ENCODE measurements at regions not wholly inside any gene's neighbourhood (a gene's known extent, or its start where the extent isn't known, plus 50 kb on each side); places are given as distances from the start of the nearest gene placed in this dataset.

DNA sequence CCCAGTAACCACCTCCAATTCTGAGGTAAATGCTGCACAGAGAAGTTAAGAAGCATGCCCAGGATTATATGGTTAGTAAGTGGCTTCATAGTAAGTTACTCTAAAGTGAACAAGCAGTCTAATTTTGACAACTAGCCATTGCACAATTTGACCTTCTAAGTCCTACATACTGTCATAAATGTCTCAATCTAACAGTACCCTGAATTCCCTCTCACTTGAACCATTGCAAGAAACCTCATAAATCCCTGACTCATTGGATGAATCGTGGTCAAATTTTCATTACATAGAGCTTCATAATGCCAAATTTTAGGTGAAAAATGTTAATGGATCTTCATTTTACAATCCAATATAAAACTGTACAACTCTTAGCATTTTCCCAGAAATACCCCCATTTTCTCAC lies 217.3 kb upstream of the GRIA4 start:
- no peak for TF ChIP-seq GATA2 (IDR thresholded peaks at IDR 0.05; ENCODE audit: low read depth, low read length)
- TF ChIP-seq GATA3 (IDR thresholded peaks at IDR 0.05; ENCODE audit: low read depth, low read length): no peak

- TF ChIP-seq GATA3 (IDR thresholded peaks at IDR 0.05; ENCODE audit: low read depth, low read length) (no peak), GATA2 (IDR thresholded peaks at IDR 0.05; ENCODE audit: low read depth, low read length) (no peak)
Measured at GRCh38 chr11:105389952-105390351, 219.9 kb upstream of the GRIA4 start.

GRCh38 chr11:105388006-105388405 lies 221.9 kb upstream of the GRIA4 start:
- TF ChIP-seq GATA3 (IDR thresholded peaks at IDR 0.05; ENCODE audit: low read depth, low read length) (no peak), GATA2 (IDR thresholded peaks at IDR 0.05; ENCODE audit: low read depth, low read length) (no peak)

DNA sequence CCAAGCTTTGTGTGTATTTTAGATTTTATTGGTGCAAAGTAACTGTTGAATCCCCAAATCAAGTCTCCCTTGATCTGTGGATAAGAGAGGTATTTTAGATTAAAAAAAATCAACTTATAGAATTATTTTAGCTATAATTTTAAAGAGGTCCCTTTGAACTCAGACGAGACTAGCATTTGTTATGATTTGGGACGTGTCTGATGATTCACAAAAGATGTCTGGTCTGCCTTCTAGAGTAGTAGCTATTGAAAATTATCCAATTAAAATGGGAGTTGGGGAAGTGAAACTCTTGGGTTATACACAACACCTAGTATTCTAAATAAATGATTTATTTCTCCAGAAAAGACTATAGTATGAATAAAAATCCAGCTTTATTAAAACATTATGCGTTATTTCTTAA lies 227.9 kb upstream of the GRIA4 start:
- TF ChIP-seq GATA2 (IDR thresholded peaks at IDR 0.05; ENCODE audit: low read depth, low read length) (no peak), GATA3 (IDR thresholded peaks at IDR 0.05; ENCODE audit: low read depth, low read length) (no peak)

DNA sequence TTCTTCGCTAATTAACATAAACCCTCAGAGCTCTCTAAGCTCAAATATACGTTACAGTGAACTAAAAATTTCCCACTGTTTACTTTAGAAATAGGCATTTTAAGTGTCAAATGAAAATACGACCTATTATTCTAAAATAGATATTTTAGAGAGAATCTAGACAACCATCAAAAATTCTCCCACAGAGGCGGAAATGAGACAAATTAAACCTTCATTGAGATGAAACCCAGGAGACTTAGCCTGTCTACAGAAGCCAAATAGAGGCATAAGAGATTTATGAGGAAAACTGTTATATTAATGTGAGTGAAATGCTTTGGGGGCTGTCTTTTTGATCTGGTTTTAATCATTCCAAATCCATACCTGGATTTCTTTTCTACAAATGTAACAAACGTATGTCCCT lies 232.0 kb upstream of the GRIA4 start:
- TF ChIP-seq GATA3 (IDR thresholded peaks at IDR 0.05; ENCODE audit: low read depth, low read length) (no peak), GATA2 (IDR thresholded peaks at IDR 0.05; ENCODE audit: low read depth, low read length) (no peak)

- TF ChIP-seq GATA2 (IDR thresholded peaks at IDR 0.05; ENCODE audit: low read depth, low read length) (no peak), GATA3 (IDR thresholded peaks at IDR 0.05; ENCODE audit: low read depth, low read length) (no peak)
Measured at GRCh38 chr11:105372206-105372605, 232.6 kb upstream of the CARD18 start.

GRCh38 chr11:105371311-105371710 lies 231.7 kb upstream of the CARD18 start:
- no peak for TF ChIP-seq GATA3 (IDR thresholded peaks at IDR 0.05; ENCODE audit: low read depth, low read length)
- no peak for TF ChIP-seq GATA2 (IDR thresholded peaks at IDR 0.05; ENCODE audit: low read depth, low read length)

- TF ChIP-seq GATA3 (IDR thresholded peaks at IDR 0.05; ENCODE audit: low read depth, low read length) (no peak), GATA2 (IDR thresholded peaks at IDR 0.05; ENCODE audit: low read depth, low read length) (no peak)
Measured at GRCh38 chr11:105368711-105369110, 229.1 kb upstream of the CARD18 start.

DNA sequence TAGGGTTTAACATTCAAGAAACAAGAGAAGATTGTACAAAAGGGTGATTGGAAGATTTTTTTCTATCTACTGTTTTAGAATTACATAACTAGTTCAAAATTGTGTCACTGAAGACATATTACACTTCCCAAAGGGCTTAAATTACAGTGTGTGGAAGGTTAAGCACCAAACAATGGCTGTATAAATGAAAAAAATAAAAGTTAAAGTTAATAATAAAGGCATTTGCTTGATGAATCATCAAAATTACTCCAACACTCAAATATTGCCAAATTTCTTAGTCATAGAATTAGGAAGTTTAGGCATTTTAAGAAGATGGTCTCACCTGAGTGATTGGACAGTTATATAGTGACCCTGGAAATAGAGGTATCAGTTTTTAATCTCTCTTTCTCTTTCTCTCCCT lies 227.6 kb upstream of the CARD18 start:
- TF ChIP-seq GATA2 (IDR thresholded peaks at IDR 0.05; ENCODE audit: low read depth, low read length): no peak
- no peak for TF ChIP-seq GATA3 (IDR thresholded peaks at IDR 0.05; ENCODE audit: low read depth, low read length)

DNA sequence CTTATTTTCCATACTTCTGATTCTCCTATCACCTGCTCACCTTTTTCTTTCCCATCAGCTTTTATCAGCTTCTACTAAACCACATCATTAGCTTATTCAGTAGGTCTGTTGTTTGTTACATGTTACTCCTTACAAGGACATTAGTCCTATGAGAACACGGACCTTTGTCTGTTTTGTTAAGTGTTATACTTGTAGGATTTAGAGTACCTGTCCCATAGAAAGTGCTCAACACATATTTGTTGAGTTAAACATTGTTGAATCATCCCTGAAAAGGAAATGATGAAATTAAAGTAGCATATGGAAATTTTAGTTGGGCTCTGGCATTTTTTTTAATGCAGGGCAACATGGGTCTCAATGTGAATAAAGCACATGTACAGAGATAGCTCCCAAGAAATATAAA lies 222.1 kb upstream of the CARD18 start:
- TF ChIP-seq GATA2 (IDR thresholded peaks at IDR 0.05; ENCODE audit: low read depth, low read length): no peak

- no peak for TF ChIP-seq GATA3 (IDR thresholded peaks at IDR 0.05; ENCODE audit: low read depth, low read length)
- TF ChIP-seq GATA2 (IDR thresholded peaks at IDR 0.05; ENCODE audit: low read depth, low read length): no peak
Measured at GRCh38 chr11:105357764-105358163, 218.2 kb upstream of the CARD18 start.

DNA sequence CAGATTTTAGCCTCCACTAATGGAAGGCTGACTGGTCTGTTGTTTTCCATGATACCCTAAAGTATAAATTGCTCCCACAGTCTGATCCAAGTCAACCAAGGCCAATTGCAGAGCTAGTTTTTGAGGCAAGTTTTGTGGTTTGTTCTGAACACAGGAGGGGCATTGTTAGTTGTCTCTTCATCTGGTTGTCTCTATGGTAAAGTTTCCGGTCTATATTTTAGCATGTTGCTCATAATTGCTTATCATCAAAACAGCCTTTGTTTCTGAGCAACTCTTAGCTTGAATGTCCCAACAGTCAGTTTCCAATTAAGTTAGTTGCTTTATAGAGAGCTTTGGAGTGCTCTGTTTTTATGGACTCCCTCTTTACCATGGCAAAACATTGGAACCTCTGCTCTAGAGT lies 217.6 kb upstream of the CARD18 start:
- no peak for TF ChIP-seq GATA2 (IDR thresholded peaks at IDR 0.05; ENCODE audit: low read depth, low read length)
- no peak for TF ChIP-seq GATA3 (IDR thresholded peaks at IDR 0.05; ENCODE audit: low read depth, low read length)

DNA sequence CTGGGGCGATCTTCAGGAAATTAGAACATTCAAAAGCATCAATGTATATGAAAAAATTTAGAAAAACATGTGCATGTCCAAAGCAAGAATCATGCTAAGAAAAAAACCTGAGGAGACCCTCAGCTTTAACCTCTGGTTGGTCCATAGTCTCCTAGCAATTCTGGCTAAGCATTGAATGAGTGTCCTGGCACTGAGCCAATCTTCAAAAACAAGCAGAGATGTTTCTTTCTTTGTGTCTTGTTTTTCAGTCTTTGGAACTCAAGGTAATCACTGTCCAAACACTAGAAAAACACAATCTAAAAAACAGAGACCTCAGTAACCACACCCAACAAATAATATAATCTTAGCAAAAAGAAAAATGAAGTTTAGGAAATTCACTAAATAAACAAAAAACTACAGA lies 205.4 kb upstream of the CARD18 start:
- TF ChIP-seq GATA3 (IDR thresholded peaks at IDR 0.05; ENCODE audit: low read depth, low read length) (no peak), GATA2 (IDR thresholded peaks at IDR 0.05; ENCODE audit: low read depth, low read length) (no peak)

DNA sequence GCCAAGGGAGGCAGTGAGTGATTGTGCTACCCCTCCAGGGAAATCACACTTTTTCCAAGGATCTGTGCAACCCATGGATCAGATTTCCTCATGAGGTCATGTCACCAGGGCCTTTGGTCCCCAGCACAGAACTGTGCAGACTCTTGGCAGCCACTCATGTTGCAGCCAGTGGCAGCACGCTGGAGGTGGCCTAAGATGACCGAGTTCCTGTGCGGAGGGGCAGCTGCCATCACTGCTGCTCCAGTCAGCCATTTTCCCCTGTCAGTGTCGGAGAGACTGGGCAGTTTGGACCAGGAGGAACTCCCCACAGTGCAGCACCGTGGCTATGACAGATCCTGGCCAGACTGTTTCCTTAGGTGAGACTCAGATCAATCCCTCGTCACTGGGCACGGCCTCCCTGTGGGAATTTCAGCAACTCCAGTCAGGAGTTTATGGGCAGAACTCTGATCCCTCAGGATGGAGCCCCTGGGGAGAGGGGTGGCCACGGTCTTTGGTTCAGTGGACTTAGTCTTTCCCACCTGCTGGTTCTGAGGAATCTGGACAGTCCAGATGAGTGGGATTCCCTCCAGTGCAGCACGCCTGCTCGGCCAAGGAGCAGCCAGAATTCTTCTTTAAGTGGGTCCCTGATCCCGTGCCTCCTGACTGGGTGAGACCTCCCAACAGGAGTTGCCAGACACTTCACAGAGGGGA lies 194.6 kb upstream of the CARD18 start:
- TF ChIP-seq GATA3 (IDR thresholded peaks at IDR 0.05; ENCODE audit: low read depth, low read length): no peak
- no peak for TF ChIP-seq GATA2 (IDR thresholded peaks at IDR 0.05; ENCODE audit: low read depth, low read length)

DNA sequence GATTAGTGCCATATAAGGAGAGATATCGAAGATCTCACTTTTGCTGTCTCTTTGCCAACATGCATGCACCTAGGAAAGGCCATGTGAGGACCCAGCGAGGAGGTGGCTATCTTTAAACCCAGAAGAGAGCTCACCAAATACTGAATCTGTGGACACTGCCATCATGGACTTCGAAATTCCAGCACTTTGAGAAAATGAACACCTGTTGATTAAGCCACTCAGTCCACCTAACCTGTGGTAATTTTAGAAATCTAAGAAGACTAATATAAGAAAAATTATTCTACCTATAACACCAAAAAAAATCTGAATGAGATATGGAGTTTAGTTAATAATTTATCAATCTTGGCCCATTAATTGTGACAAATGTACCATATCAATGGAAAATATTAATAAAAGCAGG lies 193.6 kb upstream of the CARD18 start:
- no peak for TF ChIP-seq GATA2 (IDR thresholded peaks at IDR 0.05; ENCODE audit: low read depth, low read length)
- TF ChIP-seq GATA3 (IDR thresholded peaks at IDR 0.05; ENCODE audit: low read depth, low read length): no peak

DNA sequence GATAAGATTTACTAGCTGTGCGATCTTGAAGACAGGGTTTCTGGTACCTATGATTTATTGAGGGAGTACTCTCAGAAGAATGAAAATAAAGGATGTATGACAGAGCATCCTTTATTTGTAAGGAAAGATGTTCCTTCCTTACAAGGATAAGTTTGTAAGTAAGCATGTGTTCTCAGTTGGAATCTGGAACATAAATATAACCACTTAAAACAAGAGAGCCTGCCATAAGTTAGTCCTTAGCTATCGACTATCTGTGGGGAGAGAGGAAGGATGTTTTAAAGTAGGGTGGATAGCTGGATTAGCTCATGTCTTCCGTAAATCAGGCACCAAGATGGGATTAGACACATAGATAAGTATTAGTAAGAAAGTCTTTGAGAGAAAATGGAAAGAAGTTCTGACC lies 192.6 kb upstream of the CARD18 start:
- TF ChIP-seq GATA2 (IDR thresholded peaks at IDR 0.05; ENCODE audit: low read depth, low read length) (no peak), GATA3 (IDR thresholded peaks at IDR 0.05; ENCODE audit: low read depth, low read length) (no peak)
